SU-DHL-6 (cell line): ENCODE measurements at regions not wholly inside any gene's neighbourhood (a gene's known extent, or its start where the extent isn't known, plus 50 kb on each side); places are given as distances from the start of the nearest gene placed in this dataset.

Experiments
- H2AFZ ChIP-seq: fragments of 200-600 bp; sonication (generic); 2 replicates; pipeline ENCODE4 v1.6.1; 2014; ENCODE audit warnings: low read depth, mild to moderate bottlenecking, moderate library complexity, mixed read lengths, antibody characterized with exemption, low read length; ENCODE audit not compliant: severe bottlenecking
- H3F3A ChIP-seq: fragments of 200-600 bp; shearing (Covaris generic); 2 replicates; pipeline ENCODE4 v1.6.0; 2016; ENCODE audit warnings: antibody characterized with exemption, mild to moderate bottlenecking; ENCODE audit not compliant: insufficient read depth
- H3K27ac ChIP-seq: fragments of 200-600 bp; sonication (generic); 2 replicates; pipeline ENCODE4 v1.5.1; 2016; ENCODE audit warnings: low read depth, mild to moderate bottlenecking, low read length, moderate library complexity, mixed read lengths
- H3K27me3 ChIP-seq: fragments of 200-600 bp; sonication (generic), shearing (Covaris generic); 2 replicates; pipeline ENCODE4 v1.6.0; 2014; ENCODE audit warnings: mild to moderate bottlenecking, low read length
- H3K36me3 ChIP-seq: fragments of 200-600 bp; sonication (generic); 2 replicates; pipeline ENCODE4 v1.6.1; 2014; ENCODE audit warnings: mild to moderate bottlenecking, low read length, mixed read lengths
- H3K4me2 ChIP-seq: fragments of 300-600, 200-600 bp; shearing (Covaris generic), sonication (generic); 2 replicates; pipeline ENCODE4 v1.6.0; 2014; ENCODE audit warnings: low read length, low read depth, mild to moderate bottlenecking; ENCODE audit not compliant: poor library complexity, severe bottlenecking
- H3K4me3 ChIP-seq: fragments of 200-600 bp; sonication (generic); 2 replicates; pipeline ENCODE4 v1.5.1; 2014; ENCODE audit warnings: antibody characterized with exemption, low read length, mild to moderate bottlenecking, mixed read lengths; ENCODE audit not compliant: insufficient read depth, poor library complexity, severe bottlenecking
- H3K79me2 ChIP-seq: fragments of 200-600 bp; sonication (generic); 2 replicates; pipeline ENCODE4 v1.6.1; 2014; ENCODE audit warnings: mild to moderate bottlenecking, low read length, moderate library complexity; ENCODE audit not compliant: insufficient read depth
- H3K9ac ChIP-seq: fragments of 200-600 bp; sonication (generic); 2 replicates; pipeline ENCODE4 v1.7.0; 2014; ENCODE audit warnings: mild to moderate bottlenecking, low read length
- H3K9me2 ChIP-seq: fragments of 200-600 bp; sonication (generic); replicated peaks from 2 replicates; pipeline ENCODE4 v1.6.1; 2014; ENCODE audit warnings: low read length; ENCODE audit not compliant: insufficient read depth
- H3K9me3 ChIP-seq: fragments of 200-600 bp; sonication (generic); 2 replicates; pipeline ENCODE4 v1.6.1; 2014; ENCODE audit warnings: low read length, mixed read lengths; ENCODE audit not compliant: insufficient read depth
- H4K20me1 ChIP-seq: fragments of 200-600 bp; sonication (generic); 2 replicates; pipeline ENCODE4 v1.6.1; 2014; ENCODE audit warnings: low read depth, mild to moderate bottlenecking, antibody characterized with exemption, low read length, moderate library complexity, mixed read lengths
- CTCF ChIP-seq: fragments of 200-600 bp; sonication (generic); IDR thresholded peaks from one replicate; pipeline ENCODE4 v1.5.1; 2017; ENCODE audit warnings: antibody characterized with exemption, mild to moderate bottlenecking, low read length, moderate library complexity; ENCODE audit not compliant: insufficient read depth, poor library complexity, severe bottlenecking
- EZH2phosphoT487 ChIP-seq: fragments of 200-600 bp; sonication (generic), shearing (Covaris generic); conservative IDR thresholded peaks from 2 replicates; pipeline ENCODE4 v1.6.1; 2018; ENCODE audit warnings: mild to moderate bottlenecking, antibody characterized with exemption, low read length, moderate library complexity, mixed read lengths

DNA sequence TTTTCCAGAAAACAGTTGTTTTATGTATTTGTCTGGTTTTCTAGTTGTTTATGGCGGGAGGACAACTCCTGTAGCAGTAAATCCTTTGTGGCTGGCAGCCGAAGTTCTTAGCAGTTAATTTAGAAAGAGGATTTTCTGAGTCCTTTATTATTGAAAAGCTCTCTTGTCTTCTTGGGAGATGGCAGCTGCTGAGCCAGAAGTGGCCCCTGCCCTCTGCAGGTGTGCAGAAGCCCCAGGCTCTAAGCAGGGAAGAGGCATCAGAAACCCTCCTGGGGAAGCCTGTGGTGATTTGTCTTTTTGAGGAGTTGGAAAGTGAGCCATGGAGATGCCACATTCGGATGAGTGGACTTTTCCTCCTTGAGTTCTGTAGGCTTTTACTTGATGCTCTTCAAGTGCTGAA is 106.3 kb downstream of the GLRX3 start:
- Histone ChIP-seq H4K20me1 (no peaks in the 10 kb centered on the region), H3K9me2 (no peaks in the 10 kb centered on the region), H3F3A (no peaks in the 10 kb centered on the region), H2AFZ (no peak overlapping the region), H3K9ac (no peak overlapping the region), H3K79me2 (no peaks in the 10 kb centered on the region), H3K4me2 (no peak overlapping the region), H3K27me3 (no peaks in the 10 kb centered on the region), H3K4me3 (no peak overlapping the region), H3K27ac (no peak overlapping the region), H3K36me3 (no peaks in the 10 kb centered on the region), H3K9me3 (no peaks in the 10 kb centered on the region)
- no peak for TF ChIP-seq CTCF
- no peak for TF ChIP-seq EZH2phosphoT487

GRCh38 chr10:130243015-130243414 is 106.8 kb downstream of the GLRX3 start:
- no peaks in the 10 kb centered on the region for H3K79me2 ChIP-seq
- H3F3A ChIP-seq: no peaks in the 10 kb centered on the region
- H2AFZ ChIP-seq: no peak overlapping the region
- H3K4me2 ChIP-seq: no peak overlapping the region
- H3K4me3 ChIP-seq: no peak overlapping the region
- H4K20me1 ChIP-seq: no peaks in the 10 kb centered on the region
- no peaks in the 10 kb centered on the region for H3K36me3 ChIP-seq
- no peaks in the 10 kb centered on the region for H3K9me2 ChIP-seq
- H3K27me3 ChIP-seq: no peaks in the 10 kb centered on the region
- no peaks in the 10 kb centered on the region for H3K9me3 ChIP-seq
- no peak overlapping the region for H3K9ac ChIP-seq
- TF ChIP-seq EZH2phosphoT487: no peak
- TF ChIP-seq CTCF: no peak
- no peak overlapping the region for H3K27ac ChIP-seq

- Histone ChIP-seq H3K4me3 (no peak overlapping the region), H3K36me3 (no peaks in the 10 kb centered on the region), H3K79me2 (no peaks in the 10 kb centered on the region), H3K27me3 (no peaks in the 10 kb centered on the region), H4K20me1 (no peaks in the 10 kb centered on the region), H3K4me2 (no peak overlapping the region), H3K9me2 (no peaks in the 10 kb centered on the region), H3F3A (no peaks in the 10 kb centered on the region), H3K27ac (no peak overlapping the region), H3K9me3 (no peaks in the 10 kb centered on the region), H2AFZ (no peak overlapping the region), H3K9ac (no peak overlapping the region)
- no peak for TF ChIP-seq EZH2phosphoT487
- no peak for TF ChIP-seq CTCF
Observed at GRCh38 chr10:130244031-130244927, 108.1 kb downstream of the GLRX3 start.
